Suprapubic skin (tissue), 4 donors: ENCODE measurements at regions not wholly inside any gene's neighbourhood (a gene's known extent, or its start where the extent isn't known, plus 50 kb on each side); places are given as distances from the start of the nearest gene placed in this dataset.

Source experiments
- DNase-seq, 2 donors: peaks; one replicate each; pipeline ENCODE4 v3.0.0-alpha.2; 2019; ENCODE audit warnings: low spot score in 2 of 2
- H3K27ac ChIP-seq: fragments of 200-600 bp; sonication (generic); one replicate; pipeline ENCODE4 v1.5.1; 2019
- H3K27me3 ChIP-seq: fragments of 200-600 bp; sonication (generic); one replicate; pipeline ENCODE4 v1.5.1; 2019
- H3K36me3 ChIP-seq: fragments of 200-600 bp; sonication (generic); one replicate; pipeline ENCODE4 v1.5.1; 2019
- H3K4me1 ChIP-seq: fragments of 200-600 bp; sonication (generic); one replicate; pipeline ENCODE4 v1.5.1; 2019
- H3K4me3 ChIP-seq: fragments of 200-600 bp; sonication (generic); one replicate; pipeline ENCODE4 v1.5.1; 2019; ENCODE audit warnings: mild to moderate bottlenecking
- H3K9me3 ChIP-seq: fragments of 200-600 bp; sonication (generic); one replicate; pipeline ENCODE4 v1.5.1; 2019
- EP300 ChIP-seq: sonication (generic); formaldehyde crosslinking; IDR thresholded peaks from one replicate; pipeline ENCODE4 v1.6.1; 2017; ENCODE audit warnings: antibody characterized with exemption
- POLR2A ChIP-seq, 2 donors: fragments of 450-650 bp; IDR thresholded peaks; one replicate each; pipeline ENCODE4 v1.6.1; 2017; ENCODE audit warnings: antibody characterized with exemption in 2 of 2, mild to moderate bottlenecking in 2 of 2, moderate library complexity in 2 of 2
- POLR2AphosphoS5 ChIP-seq, 3 donors: sonication (generic); formaldehyde crosslinking; IDR thresholded peaks; one replicate each; pipeline ENCODE4 v1.6.1; 2017; ENCODE audit warnings: antibody characterized with exemption in 3 of 3
- WGBS: methylation state at CpG from one replicate; pipeline ENCODE4 v1.1.5; 2018; 5-methylcytosine and 5-hydroxymethylcytosine counted together
- TF ChIP-seq, protein P1 (sequence below), 2 donors: fragments of 200-600 bp in 1 of 2; fragments of 450-650 bp in 1 of 2; sonication (generic) in 1 of 2; IDR thresholded peaks; one replicate each; pipeline ENCODE4 v1.5.1; 2016 to 2019; ENCODE audit warnings: antibody characterized with exemption in 2 of 2, mild to moderate bottlenecking in 1 of 2, moderate library complexity in 1 of 2

DNA sequence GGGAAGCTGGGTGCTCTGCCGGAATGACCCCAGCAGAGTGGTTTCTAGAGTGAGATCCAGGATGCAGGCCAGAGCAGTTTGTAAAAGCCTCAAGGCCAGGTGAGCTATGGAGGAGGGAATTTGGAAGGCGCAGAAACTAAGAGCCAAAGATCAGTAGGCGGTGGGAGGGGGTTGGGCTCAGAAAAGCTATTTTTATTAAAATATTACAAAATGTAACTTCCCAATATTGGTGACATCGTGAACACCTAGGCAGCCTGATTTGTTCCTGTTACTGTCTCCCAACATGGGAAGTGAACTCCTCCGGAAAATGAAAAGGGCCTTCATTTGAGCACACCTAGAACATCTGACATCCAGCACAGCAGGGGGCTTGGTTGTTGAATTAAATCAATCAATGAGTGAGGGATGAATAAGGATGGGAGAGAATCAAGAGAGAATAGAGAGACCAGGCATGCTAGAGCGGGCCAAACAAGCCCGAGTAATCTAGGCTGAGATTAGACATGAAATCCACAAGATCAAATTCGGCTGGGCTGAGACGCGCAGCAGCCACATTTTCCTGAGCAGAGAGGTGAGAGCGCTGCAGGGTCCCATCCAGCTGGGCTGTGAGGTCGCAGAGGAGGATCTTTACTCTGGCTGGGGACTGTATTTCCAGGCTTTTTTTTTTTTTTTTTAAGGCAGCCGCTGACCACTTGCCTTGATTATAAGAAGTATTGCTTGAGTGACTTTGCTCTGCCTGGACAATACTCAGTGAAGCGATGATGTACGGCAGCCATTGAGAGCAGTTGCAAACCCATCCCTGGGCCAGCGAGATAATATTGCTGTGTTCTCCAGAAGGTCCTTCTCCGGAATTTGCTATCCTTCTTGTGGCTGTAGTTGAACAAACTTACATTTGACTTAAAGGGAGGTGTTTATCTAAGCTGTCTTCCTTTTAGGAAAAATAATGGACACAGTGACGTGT lies 178.0 kb upstream of the KL start:
- TF ChIP-seq, protein P1, sequence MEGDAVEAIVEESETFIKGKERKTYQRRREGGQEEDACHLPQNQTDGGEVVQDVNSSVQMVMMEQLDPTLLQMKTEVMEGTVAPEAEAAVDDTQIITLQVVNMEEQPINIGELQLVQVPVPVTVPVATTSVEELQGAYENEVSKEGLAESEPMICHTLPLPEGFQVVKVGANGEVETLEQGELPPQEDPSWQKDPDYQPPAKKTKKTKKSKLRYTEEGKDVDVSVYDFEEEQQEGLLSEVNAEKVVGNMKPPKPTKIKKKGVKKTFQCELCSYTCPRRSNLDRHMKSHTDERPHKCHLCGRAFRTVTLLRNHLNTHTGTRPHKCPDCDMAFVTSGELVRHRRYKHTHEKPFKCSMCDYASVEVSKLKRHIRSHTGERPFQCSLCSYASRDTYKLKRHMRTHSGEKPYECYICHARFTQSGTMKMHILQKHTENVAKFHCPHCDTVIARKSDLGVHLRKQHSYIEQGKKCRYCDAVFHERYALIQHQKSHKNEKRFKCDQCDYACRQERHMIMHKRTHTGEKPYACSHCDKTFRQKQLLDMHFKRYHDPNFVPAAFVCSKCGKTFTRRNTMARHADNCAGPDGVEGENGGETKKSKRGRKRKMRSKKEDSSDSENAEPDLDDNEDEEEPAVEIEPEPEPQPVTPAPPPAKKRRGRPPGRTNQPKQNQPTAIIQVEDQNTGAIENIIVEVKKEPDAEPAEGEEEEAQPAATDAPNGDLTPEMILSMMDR (IDR thresholded peaks at IDR 0.05) = no peak
- TF ChIP-seq POLR2AphosphoS5 (IDR thresholded peaks at IDR 0.05) (no peak), EP300 (no peak), POLR2A (IDR thresholded peaks at IDR 0.05) (no peak)
- H3K4me1 ChIP-seq = no peaks in the 10 kb centered on the region
- 94% methylated on average over 18 of the region's 18 CpGs for WGBS
- no peak overlapping the region for H3K4me3 ChIP-seq
- no peak overlapping the region for H3K27ac ChIP-seq
- DNase-seq = no peak
- no peaks in the 10 kb centered on the region for H3K27me3 ChIP-seq
- H3K9me3 ChIP-seq = peaks cover 4% of the 10 kb centered on the region
- H3K36me3 ChIP-seq = no peaks in the 10 kb centered on the region

DNA sequence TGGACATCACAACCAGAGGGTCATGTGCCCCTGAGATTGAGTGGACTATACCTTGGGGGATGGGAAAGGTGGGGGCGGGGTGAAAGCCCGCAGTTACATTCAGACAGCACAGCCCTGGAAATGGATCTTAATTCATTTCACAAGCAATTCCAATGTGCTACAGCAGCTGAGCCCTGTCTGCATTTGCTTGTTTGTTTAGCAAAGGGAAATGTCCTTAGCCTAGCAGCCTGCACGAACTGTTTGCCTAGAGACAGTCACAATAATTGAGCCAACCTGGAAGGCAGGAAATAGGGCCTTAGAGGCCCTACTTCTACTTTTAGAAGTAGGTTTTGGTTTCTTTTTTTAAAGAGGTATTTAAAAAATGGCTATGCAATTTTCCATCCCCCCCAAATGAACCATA lies 177.3 kb upstream of the KL start:
- DNase-seq = no peak
- no peaks in the 10 kb centered on the region for H3K36me3 ChIP-seq
- no peak overlapping the region for H3K4me3 ChIP-seq
- 71% methylated on average over 3 of the region's 3 CpGs for WGBS
- no peaks in the 10 kb centered on the region for H3K9me3 ChIP-seq
- no peaks in the 10 kb centered on the region for H3K4me1 ChIP-seq
- no peak overlapping the region for H3K27ac ChIP-seq
- no peaks in the 10 kb centered on the region for H3K27me3 ChIP-seq
- TF ChIP-seq, protein P1 (IDR thresholded peaks at IDR 0.05) = no peak
- TF ChIP-seq EP300 = no peak
- TF ChIP-seq POLR2A (IDR thresholded peaks at IDR 0.05) = no peak
- TF ChIP-seq POLR2AphosphoS5 (IDR thresholded peaks at IDR 0.05) = no peak

DNA sequence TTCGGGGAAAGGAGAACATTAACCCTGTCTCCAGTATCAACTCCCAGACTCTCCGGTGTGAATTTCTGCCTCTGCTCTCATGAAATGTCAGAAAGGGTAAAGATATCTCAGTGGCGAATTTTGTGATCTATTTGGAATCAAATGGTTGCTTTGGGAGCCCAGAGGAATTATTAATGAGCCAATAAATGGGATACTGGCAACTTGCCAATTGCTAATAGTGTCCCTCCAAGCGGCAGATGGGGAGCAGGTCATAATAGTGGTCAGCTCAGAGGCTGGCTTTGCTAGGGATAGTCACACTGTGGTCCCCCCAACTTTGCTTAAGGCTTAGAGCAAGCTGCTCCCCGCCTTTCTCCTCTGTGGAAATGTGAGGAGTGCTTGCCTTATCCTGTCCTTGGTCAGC lies 176.1 kb upstream of the KL start:
- TF ChIP-seq POLR2A (IDR thresholded peaks at IDR 0.05) = no peak
- TF ChIP-seq POLR2AphosphoS5 (IDR thresholded peaks at IDR 0.05) = no peak
- no peak for TF ChIP-seq EP300
- TF ChIP-seq, protein P1 (IDR thresholded peaks at IDR 0.05) = no peak
- Histone ChIP-seq H3K36me3 (no peaks in the 10 kb centered on the region), H3K4me3 (no peak overlapping the region), H3K4me1 (no peaks in the 10 kb centered on the region), H3K27me3 (no peaks in the 10 kb centered on the region), H3K27ac (no peak overlapping the region), H3K9me3 (no peaks in the 10 kb centered on the region)
- no peak for DNase-seq
- 83% methylated on average over 5 of the region's 5 CpGs for WGBS

DNA sequence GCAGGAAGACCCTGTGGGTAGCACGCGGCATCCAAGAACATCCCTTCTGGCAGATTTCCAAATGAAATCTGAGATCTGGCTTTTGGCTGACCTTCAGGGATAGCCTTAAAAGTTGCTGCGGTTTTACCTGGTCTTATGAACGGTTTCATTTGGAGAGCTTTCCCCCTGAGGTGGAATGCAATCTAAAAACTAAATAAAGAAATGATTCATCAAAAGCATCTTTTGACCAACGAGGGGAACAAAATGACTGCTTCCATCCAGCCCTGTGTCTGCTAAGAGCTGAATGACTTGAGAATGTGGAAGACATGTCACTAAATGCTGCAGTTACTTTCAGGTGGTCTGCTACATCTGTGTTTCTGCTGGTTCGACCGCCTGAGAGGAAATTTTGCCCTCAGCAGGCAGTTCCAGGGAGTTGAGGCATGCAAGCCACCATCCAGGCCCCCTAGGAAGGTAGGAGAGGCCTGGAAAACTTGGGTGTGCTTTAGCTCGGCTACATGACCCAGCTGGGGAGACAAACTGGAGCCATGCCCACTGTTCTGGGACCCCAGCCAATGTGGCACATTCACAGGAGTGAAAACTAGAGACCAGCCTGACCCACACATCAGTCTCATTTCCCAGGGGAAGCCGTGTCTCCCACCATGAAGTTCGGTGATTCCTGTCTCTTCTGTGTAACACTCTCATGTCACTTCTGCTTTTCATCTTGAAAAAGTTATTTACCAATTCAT lies 175.1 kb upstream of the KL start:
- Histone ChIP-seq H3K36me3 (no peaks in the 10 kb centered on the region), H3K9me3 (no peaks in the 10 kb centered on the region), H3K4me3 (no peak overlapping the region), H3K27me3 (no peaks in the 10 kb centered on the region), H3K27ac (no peak overlapping the region), H3K4me1 (no peaks in the 10 kb centered on the region)
- no peak for TF ChIP-seq POLR2AphosphoS5 (IDR thresholded peaks at IDR 0.05)
- TF ChIP-seq, protein P1 (IDR thresholded peaks at IDR 0.05) = no peak
- no peak for TF ChIP-seq EP300
- no peak for TF ChIP-seq POLR2A (IDR thresholded peaks at IDR 0.05)
- no peak for DNase-seq
- WGBS = 61% methylated on average over 10 of the region's 10 CpGs
